ENCODE measurements at regions not wholly inside any gene's neighbourhood (a gene's known extent, or its start where the extent isn't known, plus 50 kb on each side); places are given as distances from the start of the nearest gene placed in this dataset.
"Not testable (repeated sequence)": the region's sequence is repeated elsewhere in the genome, so short reads cannot be mapped to it uniquely, and the experiment has no call there.

- Histone ChIP-seq H3K27ac (ENCODE audit: low read depth, low read length) (no peak overlapping the region), H3K36me3 (ENCODE audit: control insufficient read depth, low read length) (no peaks in the 10 kb centered on the region), H3K4me1 (ENCODE audit: control insufficient read depth, low read length) (no peaks in the 10 kb centered on the region), H3K79me2 (ENCODE audit: control insufficient read depth, low read length) (no peaks in the 10 kb centered on the region), H3K27me3 (ENCODE audit: control insufficient read depth, low read length) (no peaks in the 10 kb centered on the region), H3K4me3 (ENCODE audit: low read length) (no peak overlapping the region), H3F3A (ENCODE audit: control insufficient read depth, insufficient read depth) (no peaks in the 10 kb centered on the region), H4K20me1 (ENCODE audit: control insufficient read depth, insufficient read depth, low read depth, low read length) (no peaks in the 10 kb centered on the region), H3K9me3 (ENCODE audit: control insufficient read depth, insufficient read depth, low read length) (no peaks in the 10 kb centered on the region), H3K4me2 (ENCODE audit: low read length) (no peak overlapping the region), H3K9me2 (replicated peaks; ENCODE audit: control insufficient read depth, low read length) (no peaks in the 10 kb centered on the region)
- TF ChIP-seq EZH2phosphoT487 (IDR thresholded peaks at IDR 0.05; ENCODE audit: borderline replicate concordance, low read length) (no peak), CTCF (IDR thresholded peaks at IDR 0.05; ENCODE audit: low read depth, low read length, poor library complexity, severe bottlenecking) (no peak)
Measured at GRCh38 chr4:4651811-4652755, 110.2 kb upstream of the STX18 start.

GRCh38 chr4:4647041-4647440 lies 105.2 kb upstream of the STX18 start:
- no peaks in the 10 kb centered on the region for H4K20me1 ChIP-seq (ENCODE audit: control insufficient read depth, insufficient read depth, low read depth, low read length)
- H3K9me3 ChIP-seq (ENCODE audit: control insufficient read depth, insufficient read depth, low read length): no peaks in the 10 kb centered on the region
- H3K9me2 ChIP-seq (replicated peaks; ENCODE audit: control insufficient read depth, low read length): no peaks in the 10 kb centered on the region
- H3F3A ChIP-seq (ENCODE audit: control insufficient read depth, insufficient read depth): no peaks in the 10 kb centered on the region
- no peak overlapping the region for H3K27ac ChIP-seq (ENCODE audit: low read depth, low read length)
- H3K27me3 ChIP-seq (ENCODE audit: control insufficient read depth, low read length): no peaks in the 10 kb centered on the region
- TF ChIP-seq EZH2phosphoT487 (IDR thresholded peaks at IDR 0.05; ENCODE audit: borderline replicate concordance, low read length): no peak
- TF ChIP-seq CTCF (IDR thresholded peaks at IDR 0.05; ENCODE audit: low read depth, low read length, poor library complexity, severe bottlenecking): no peak
- no peak overlapping the region for H3K4me3 ChIP-seq (ENCODE audit: low read length)
- H3K4me2 ChIP-seq (ENCODE audit: low read length): no peak overlapping the region
- no peaks in the 10 kb centered on the region for H3K79me2 ChIP-seq (ENCODE audit: control insufficient read depth, low read length)
- H3K4me1 ChIP-seq (ENCODE audit: control insufficient read depth, low read length): no peaks in the 10 kb centered on the region
- no peaks in the 10 kb centered on the region for H3K36me3 ChIP-seq (ENCODE audit: control insufficient read depth, low read length)

- Histone ChIP-seq H3K9me3 (ENCODE audit: control insufficient read depth, insufficient read depth, low read length) (no peaks in the 10 kb centered on the region), H3K4me2 (ENCODE audit: low read length) (no peak overlapping the region), H3K27me3 (ENCODE audit: control insufficient read depth, low read length) (no peaks in the 10 kb centered on the region), H3K4me3 (ENCODE audit: low read length) (no peak overlapping the region), H3K9me2 (replicated peaks; ENCODE audit: control insufficient read depth, low read length) (no peaks in the 10 kb centered on the region), H4K20me1 (ENCODE audit: control insufficient read depth, insufficient read depth, low read depth, low read length) (no peaks in the 10 kb centered on the region), H3F3A (ENCODE audit: control insufficient read depth, insufficient read depth) (no peaks in the 10 kb centered on the region), H3K36me3 (ENCODE audit: control insufficient read depth, low read length) (no peaks in the 10 kb centered on the region), H3K4me1 (ENCODE audit: control insufficient read depth, low read length) (no peaks in the 10 kb centered on the region), H3K79me2 (ENCODE audit: control insufficient read depth, low read length) (no peaks in the 10 kb centered on the region), H3K27ac (ENCODE audit: low read depth, low read length) (no peak overlapping the region)
- TF ChIP-seq CTCF (IDR thresholded peaks at IDR 0.05; ENCODE audit: low read depth, low read length, poor library complexity, severe bottlenecking): no peak
- TF ChIP-seq EZH2phosphoT487 (IDR thresholded peaks at IDR 0.05; ENCODE audit: borderline replicate concordance, low read length): no peak
Measured at GRCh38 chr4:4645743-4646142, 103.9 kb upstream of the STX18 start.

GRCh38 chr4:4644277-4644676 lies 102.4 kb upstream of the STX18 start:
- H3K36me3 ChIP-seq (ENCODE audit: control insufficient read depth, low read length); H3F3A ChIP-seq (ENCODE audit: control insufficient read depth, insufficient read depth); H3K4me3 ChIP-seq (ENCODE audit: low read length); H3K9me3 ChIP-seq (ENCODE audit: control insufficient read depth, insufficient read depth, low read length); H3K27ac ChIP-seq (ENCODE audit: low read depth, low read length); H3K27me3 ChIP-seq (ENCODE audit: control insufficient read depth, low read length); H4K20me1 ChIP-seq (ENCODE audit: control insufficient read depth, insufficient read depth, low read depth, low read length); H3K79me2 ChIP-seq (ENCODE audit: control insufficient read depth, low read length); H3K9me2 ChIP-seq (replicated peaks; ENCODE audit: control insufficient read depth, low read length); H3K4me2 ChIP-seq (ENCODE audit: low read length); H3K4me1 ChIP-seq (ENCODE audit: control insufficient read depth, low read length): not testable (repeated sequence)

- H3K4me3 ChIP-seq (ENCODE audit: low read length); H3K79me2 ChIP-seq (ENCODE audit: control insufficient read depth, low read length); H3K9me3 ChIP-seq (ENCODE audit: control insufficient read depth, insufficient read depth, low read length); H3K27me3 ChIP-seq (ENCODE audit: control insufficient read depth, low read length); H3K4me1 ChIP-seq (ENCODE audit: control insufficient read depth, low read length); H4K20me1 ChIP-seq (ENCODE audit: control insufficient read depth, insufficient read depth, low read depth, low read length); H3K9me2 ChIP-seq (replicated peaks; ENCODE audit: control insufficient read depth, low read length); H3K36me3 ChIP-seq (ENCODE audit: control insufficient read depth, low read length); H3K4me2 ChIP-seq (ENCODE audit: low read length); H3F3A ChIP-seq (ENCODE audit: control insufficient read depth, insufficient read depth); H3K27ac ChIP-seq (ENCODE audit: low read depth, low read length): not testable (repeated sequence)
Measured at GRCh38 chr4:4643743-4644142, 101.9 kb upstream of the STX18 start.
